HG03575 (cell line): ENCODE measurements at regions not wholly inside any gene's neighbourhood (a gene's known extent, or its start where the extent isn't known, plus 50 kb on each side); places are given as distances from the start of the nearest gene placed in this dataset.
A peak's percentile ranks its signal among the peaks of the same experiment; 100 is the strongest.
"Not testable (repeated sequence)": the region's sequence is repeated elsewhere in the genome, so short reads cannot be mapped to it uniquely, and the experiment has no call there.

Experiments
- ATAC-seq: cut with Tn5 transposase; IDR thresholded peaks from one replicate; pipeline ENCODE4 v1.9.1; 2021; ENCODE audit not compliant: unreplicated experiment, insufficient number of reproducible peaks, low FRiP score; ENCODE audit errors: extremely low read depth

- ATAC-seq: not testable (repeated sequence)
These were observed 157.7 kb downstream of the TMEM121 start for GRCh38 chr14:105684056-105684455.

- ATAC-seq: not testable (repeated sequence)
These were observed 158.2 kb downstream of the TMEM121 start for GRCh38 chr14:105684597-105684996.

DNA sequence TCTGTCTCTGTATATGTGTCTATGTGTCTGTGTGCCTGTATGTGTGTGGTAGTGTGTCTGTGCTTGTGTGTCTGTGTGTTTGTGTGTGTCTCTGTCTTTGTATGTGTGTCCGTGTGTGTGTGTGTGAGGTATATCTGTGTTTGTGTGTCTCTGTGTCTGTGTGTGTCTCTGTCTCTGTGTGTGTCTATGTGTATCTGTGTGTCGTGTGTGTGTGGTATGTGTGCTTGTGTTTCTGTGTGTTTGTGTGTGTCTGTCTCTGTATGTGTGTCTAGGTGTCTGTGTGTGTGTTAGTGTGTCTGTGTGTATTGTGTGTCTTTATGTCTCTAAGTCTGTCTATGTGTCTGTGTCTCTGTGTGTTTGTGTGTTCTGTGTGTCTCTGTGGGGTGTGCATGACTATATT is 158.6 kb downstream of the TMEM121 start:
- ATAC-seq: no peak

DNA sequence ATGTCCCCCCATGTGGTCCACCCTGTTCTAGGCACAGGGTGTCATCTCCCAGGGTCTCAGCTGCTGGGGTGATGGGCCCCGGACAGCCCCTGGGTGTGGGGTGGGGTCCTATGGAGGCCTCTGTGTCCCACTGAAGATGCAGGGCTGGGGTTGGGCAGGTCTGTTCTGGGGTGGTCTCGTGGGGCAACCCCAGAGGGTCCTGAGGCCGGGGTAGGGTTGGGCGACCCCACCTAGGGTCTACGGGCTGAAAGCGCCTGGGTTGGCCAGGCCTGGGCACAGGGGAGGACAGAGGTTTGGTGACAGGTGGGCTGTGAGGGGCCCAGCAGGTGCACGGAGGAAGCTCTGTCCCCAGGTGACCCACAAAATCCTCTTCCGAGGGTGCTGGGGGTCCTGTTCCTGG is 159.2 kb downstream of the TMEM121 start:
- ATAC-seq: not testable (repeated sequence)

DNA sequence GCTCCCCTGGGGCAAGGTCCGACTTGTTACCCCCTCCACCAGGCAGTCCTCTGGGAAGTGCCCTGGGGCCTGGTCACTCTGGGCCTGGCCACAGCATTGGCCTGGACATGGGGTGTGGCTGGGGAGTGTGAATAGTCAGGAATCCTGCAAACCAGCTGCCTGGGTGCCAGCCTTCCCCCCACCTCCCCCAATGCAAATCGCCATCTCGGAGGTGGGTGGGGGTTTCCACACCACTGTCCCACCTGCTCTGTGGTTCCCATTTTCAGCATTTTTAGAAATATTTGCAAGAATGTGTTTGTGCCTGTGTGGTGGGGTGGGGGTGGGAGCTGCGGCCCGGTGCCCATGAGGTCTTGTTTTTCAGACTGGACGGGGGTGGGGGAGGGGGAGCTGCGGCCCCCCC is 159.7 kb downstream of the TMEM121 start:
- not testable (repeated sequence) for ATAC-seq

DNA sequence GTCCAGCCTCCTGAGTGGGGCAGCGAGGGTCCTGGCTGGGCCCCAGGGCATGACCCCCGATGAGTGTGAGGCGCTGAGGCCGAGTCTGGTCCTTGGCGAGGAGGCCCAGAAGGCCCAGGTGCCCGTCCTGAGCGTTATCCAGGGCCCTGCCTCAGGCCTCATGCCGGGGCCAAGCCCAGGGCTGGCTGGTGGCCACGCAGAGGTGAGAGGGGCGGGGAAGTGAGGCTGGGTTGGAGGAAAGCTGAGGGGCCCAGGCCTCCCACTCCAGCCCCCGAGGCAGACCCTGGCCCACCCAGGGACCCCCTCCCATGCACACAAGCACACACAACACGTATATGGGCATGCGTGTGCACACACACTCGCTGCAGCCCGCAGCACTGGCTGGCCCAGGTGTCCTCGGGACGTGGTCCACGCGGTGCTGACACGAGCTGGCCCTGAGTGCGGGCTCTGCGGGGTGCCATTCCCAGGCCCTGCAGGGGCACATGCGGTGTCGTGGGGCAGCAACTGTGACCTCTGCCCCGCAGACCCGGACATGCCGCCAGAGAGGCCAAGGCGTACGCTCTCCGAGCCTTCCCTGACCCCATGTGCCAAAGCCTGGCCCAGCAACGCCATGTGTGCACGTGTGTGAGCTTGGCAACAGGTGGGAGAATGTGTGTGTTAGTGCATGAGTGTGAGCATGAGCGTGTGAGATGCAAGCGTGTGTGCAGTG is 160.2 kb downstream of the TMEM121 start:
- not testable (repeated sequence) for ATAC-seq

- not testable (repeated sequence) for ATAC-seq
These were observed 161.0 kb downstream of the TMEM121 start for GRCh38 chr14:105687171-105688022.

DNA sequence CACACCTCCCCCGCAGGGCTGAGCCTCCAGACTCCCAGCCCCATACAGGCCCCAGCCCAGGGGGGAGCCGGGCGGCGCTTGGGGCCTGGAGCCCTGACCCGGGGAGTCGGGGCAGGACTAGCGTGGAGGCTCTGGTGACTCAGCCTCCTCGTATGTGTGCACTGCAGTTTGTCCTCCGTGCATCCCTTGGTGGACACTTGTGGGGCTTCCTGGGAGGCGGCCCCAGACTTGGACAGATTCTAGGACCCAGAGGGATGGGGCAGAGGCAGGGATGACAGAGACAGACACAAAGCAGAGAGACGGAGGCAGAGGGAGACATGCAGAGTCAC is 161.6 kb downstream of the TMEM121 start:
- ATAC-seq: not testable (repeated sequence)

DNA sequence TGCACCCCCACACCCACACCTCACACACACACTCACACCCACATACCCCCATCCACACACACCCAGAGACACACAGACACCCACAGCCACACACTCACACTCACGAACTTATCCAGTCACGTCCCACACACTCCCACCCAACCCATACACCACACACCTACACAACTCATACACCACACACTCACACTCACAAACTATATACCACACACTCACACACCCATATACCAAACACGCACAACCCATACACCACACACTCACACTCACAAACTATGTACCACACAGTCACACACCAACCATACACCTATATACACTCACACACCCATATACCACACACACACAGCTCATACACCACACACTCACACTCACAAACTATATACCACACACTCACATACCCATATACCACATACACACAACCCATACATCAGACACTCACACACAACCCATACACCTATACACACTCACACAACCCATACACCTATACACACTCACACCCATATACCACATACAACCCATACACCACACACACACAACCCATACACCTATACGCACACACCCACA is 162.4 kb downstream of the TMEM121 start:
- ATAC-seq: not testable (repeated sequence)

GRCh38 chr14:105689722-105690121 is 163.3 kb downstream of the TMEM121 start:
- ATAC-seq: no peak

GRCh38 chr14:105690671-105691070 is 164.3 kb downstream of the TMEM121 start:
- ATAC-seq: no peak

DNA sequence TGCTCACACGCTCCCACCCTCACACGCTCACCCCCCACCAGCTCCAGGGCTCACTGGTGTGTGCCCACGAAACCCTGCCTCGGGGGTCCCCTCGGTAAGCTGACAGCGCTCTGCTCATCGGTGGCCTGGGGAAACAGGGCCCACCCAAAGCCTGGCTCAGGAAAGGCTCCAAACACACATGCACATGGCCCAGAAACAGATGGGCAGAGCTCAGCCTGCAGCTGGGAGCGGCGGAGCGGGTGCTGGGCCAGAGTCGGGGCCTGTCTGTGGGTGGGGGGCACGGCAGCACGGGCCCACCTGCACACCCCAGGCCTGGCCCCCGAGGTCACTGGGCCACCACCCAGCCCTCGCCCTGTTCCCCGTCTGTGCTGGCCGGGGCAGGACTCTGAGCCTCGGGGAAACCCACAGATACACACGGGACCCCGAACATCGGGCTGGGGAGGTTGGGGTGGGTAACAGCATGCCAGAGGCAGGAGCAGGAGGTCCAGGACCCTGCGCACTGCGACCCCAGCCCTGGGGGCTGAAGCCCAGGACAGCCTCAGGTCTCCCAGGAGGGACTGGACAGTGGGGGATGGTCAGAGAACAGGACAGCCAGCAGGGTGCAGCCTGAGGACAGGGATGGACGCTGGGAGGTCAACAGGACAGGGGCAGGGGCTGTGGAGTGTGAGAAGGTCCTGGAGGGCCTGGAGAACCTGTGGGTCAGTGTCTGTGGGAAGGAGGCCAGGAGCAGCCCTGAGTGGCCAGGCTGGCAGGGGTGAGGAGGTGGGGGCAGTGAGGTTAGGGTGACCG is 165.1 kb downstream of the TMEM121 start:
- ATAC-seq: not testable (repeated sequence)

GRCh38 chr14:105692110-105692685 is 165.8 kb downstream of the TMEM121 start:
- ATAC-seq: not testable (repeated sequence)

- ATAC-seq: no peak
These were observed 168.6 kb downstream of the TMEM121 start for GRCh38 chr14:105694961-105695360.

DNA sequence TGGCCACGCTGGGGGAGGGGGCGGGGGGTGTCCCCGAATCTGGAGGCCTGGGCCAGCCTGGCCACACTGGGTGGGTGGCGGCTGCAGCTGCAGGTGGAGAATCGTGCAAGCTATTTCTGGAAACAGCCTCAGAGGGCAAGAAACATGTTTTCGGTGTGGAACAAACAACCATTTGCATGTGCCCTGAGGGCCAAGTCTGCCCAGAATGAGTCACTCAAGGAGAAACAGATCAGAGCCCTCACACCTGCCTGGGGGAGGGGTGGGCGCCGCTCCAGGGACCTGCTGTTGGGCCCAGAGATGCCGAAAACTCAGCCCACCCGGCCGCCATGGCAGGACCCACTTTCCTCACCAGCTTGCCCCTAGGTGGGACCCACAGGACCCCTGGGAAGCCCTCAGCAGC is 170.0 kb downstream of the TMEM121 start:
- ATAC-seq: peak; percentile 34

GRCh38 chr14:105697414-105697813 is 171.0 kb downstream of the TMEM121 start:
- ATAC-seq: not testable (repeated sequence)

DNA sequence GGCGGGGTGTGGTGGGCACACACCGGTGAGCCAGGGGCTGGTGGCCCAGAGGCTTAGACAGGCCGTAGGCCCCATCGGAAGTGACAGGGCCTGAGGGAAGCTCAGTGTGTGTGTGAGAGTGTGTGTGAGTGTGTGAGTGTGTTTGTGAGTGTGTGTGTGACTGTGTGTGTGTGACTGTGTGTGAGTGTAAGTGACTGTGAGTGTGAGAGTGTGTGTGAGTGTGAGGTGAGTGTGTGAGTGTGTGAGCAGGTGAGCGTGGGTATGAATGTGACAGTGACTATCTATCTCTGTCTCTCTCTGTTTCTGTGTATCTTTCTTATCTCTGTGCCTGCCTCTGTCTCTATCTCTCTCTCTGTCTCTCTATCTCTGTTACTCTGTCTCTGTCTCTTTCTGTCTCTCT is 171.6 kb downstream of the TMEM121 start:
- not testable (repeated sequence) for ATAC-seq

DNA sequence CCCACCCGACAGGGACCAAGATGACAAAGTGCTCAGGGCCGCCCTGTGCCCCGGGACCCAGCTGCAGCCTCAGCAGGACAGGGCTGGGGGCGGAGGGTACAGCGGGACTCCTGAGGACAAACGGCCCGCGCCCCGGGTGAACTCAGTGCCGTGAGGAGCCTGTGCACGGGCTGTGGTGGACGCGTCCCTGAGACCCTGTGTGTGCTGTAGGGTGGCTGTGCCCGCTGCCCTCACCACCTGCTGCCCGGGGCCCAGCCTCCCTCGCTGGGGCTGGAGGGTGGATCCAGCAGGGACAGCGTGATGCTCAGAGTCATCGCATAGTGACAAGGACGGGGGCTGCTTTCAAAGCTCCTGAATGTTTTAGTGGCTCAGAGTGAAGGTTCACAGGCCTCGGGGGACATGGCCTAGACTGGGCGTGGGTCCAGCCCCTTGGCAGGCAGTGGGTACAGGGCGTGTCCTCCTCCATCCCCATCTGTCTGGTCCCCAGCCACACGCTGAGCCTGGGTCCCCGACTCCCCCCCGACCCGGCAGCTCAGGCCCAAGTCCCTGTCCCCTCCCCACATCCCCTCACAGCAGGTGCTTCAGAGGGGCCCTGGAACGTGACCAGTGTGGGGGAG is 172.7 kb downstream of the TMEM121 start:
- not testable (repeated sequence) for ATAC-seq
